ENCODE measurements at regions not wholly inside any gene's neighbourhood (a gene's known extent, or its start where the extent isn't known, plus 50 kb on each side); places are given as distances from the start of the nearest gene placed in this dataset.
"Not testable (repeated sequence)": the region's sequence is repeated elsewhere in the genome, so short reads cannot be mapped to it uniquely, and the experiment has no call there.

DNA sequence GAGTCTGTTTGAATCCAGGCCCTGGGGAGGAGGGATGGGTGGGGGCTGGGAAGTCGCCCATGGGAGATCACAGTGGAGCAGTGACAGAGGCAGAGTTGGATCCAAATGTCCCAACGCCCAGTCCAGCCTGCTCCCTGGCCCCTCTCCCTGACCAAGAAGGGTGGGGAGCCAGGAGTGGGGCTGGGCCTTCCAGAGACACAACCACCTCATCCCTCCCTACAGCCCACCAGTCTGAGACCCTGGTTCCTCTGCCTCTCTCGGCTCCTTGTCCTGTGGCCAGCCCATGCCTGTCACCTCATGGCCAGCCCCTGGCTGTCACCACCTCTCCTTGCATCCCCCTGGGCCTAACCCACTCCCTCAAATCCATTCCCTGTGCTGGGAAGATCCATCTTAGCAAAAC is 71.2 kb upstream of the PRR5 start:
- no peak for DNase-seq (ENCODE audit: low spot score)

DNA sequence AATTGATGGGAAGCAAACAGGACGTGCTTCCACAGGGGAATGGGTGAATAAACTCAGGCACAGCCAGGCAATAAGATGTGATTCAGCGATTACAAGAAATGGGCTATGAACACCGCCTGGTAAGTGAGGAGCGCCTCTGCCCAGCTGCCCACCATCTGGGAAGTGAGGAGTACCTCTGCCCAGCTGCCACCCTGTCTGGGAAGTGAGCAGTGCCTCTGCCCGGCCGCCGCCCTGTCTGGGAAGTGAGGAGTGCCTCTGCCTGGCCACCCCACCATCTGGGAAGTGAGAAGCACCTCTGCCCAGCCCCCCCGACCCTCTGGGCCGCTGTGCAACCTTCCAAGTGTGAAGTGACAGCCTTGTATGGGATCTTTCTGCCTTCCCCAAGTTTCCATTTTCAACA is 73.2 kb upstream of the PRR5 start:
- DNase-seq (ENCODE audit: low spot score), result no peak

DNA sequence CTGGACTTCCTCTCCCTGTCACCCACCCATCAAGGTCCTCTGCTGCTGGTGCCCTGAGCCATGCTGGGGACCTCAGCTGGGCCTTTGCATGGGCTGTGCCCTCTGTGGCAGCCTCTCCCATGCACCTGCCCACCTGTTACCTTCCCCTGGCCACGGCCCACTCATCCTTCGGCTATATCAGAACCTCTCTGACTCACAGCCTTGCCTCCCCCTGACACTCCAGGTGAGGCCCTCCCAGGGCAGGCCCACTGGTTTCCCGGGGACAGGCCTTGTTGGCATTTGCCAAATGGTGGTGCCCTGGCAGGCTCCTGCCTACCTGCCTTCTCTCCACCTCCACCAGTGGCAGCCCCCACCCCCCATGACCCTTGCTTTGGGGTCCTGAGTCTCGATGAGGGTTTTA is 73.7 kb upstream of the PRR5 start:
- no peak for DNase-seq (ENCODE audit: low spot score)

DNA sequence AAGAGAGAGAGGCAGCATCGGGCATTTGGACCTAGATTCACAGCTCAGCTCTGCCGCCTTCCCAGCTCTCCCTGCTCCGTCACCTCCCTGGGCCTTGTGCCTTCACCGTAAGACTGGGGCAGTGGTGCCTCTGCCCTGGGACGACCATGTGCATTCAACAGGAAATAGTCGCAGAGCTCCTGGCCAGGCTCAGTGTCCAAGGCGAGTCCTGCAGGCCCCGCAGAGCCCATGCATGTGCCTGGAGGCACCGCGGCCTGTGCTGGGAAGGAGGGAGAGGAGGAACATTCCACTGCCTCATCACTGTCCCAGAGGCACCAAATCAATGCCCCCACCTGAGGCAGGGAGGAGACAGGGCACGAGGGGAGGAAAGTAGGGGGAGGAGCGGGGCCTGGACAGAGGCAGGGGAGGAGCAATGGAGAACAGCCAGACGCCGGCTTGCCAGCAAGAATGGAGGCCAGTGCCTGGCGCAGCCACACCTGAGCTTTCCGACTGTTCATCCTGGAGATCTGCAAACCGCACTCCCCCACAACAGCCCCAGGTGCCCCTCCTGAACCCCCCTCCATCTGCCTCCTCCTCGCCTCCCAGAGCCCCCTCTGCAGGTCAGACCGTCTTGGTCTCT is 74.4 kb upstream of the PRR5 start:
- DNase-seq (ENCODE audit: low spot score), result no peak

DNA sequence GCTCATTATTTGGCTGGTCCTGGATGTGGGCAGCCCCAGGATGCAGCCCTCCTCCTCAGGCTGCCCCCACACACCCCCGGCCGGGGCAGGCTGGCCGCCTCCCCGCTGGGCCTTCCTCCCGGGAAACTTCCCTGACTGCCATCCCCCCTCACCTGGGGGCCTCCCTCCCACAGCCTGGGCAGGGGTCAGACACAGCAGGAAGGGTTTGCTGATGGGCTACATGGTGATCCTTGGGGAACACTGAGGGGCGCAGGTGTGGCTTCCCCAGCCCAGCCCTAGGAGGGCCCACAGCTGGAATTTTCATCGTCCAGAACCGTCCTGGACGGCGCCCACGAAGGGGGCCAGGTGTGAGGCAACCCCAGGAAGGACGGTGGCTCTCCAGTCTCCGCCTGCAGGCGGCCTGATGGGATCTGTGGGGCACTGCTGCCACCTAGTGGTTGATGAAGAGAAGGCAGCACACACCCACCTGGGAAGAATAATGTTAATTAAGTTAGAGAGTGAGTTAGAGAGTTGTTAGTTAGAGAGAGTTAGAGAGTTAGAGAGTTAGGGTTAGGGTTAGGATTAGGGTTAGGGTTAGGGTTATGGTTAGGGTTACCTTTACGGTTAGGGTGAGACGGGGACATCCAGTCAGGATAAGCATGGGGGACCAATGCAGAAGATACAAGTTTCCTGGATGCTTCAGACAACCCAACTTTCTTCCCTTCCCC is 75.9 kb upstream of the PRR5 start:
- DNase-seq (ENCODE audit: low spot score), result peak; percentile 80

DNA sequence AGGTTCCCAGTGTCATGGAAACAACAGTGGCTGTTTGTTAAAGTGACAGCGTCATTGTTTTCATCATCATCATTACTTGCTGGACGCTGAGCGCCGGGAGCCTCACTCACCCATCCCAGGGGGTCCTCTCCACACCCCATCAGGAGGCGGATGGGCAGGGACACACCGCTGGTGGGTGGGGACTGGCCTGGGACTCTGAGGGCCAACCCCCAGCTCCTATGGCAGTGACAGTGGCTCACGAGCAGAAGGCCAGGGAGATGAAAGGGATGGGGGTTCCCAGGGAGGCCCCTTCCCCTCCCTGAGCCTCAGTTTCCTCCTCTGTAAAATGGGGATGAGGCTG is 76.6 kb upstream of the PRR5 start:
- no peak for DNase-seq (ENCODE audit: low spot score)

DNA sequence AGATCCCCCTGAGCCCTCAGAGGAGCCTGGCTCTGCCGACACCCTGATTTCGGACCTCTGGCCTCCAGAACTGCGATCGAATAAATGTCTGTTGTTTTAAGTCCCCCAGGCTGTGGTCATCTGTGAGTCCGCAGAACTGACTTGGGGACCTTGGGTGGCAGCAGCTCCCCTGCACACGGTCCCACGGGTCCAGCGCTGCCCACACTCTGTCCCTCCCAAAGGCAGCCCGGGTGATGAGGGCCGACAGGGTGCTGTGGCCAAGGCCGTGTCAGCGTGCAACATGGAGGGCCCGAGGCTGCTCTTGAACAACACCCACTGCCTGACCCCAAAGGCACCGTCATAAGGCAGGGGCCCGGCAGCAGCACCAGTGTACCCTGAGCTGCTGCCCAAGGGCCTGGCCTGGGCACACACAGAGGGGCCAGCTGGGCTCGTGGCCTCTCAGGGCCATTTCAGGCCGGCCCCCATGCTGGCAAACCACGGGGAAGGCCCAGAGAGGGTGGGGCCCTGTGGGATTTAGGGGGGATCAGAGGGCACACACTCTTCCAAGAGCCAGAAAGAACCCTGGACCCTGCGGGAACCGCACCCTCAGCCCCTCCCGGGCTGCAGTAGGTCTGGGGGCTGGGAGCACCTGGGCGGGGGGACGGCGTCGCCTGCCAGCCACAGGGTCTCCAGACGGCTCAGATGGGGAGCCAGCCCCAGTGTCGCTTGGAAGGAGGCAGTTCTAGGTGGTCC is 77.1 kb upstream of the PRR5 start:
- DNase-seq (ENCODE audit: low spot score), result no peak

DNA sequence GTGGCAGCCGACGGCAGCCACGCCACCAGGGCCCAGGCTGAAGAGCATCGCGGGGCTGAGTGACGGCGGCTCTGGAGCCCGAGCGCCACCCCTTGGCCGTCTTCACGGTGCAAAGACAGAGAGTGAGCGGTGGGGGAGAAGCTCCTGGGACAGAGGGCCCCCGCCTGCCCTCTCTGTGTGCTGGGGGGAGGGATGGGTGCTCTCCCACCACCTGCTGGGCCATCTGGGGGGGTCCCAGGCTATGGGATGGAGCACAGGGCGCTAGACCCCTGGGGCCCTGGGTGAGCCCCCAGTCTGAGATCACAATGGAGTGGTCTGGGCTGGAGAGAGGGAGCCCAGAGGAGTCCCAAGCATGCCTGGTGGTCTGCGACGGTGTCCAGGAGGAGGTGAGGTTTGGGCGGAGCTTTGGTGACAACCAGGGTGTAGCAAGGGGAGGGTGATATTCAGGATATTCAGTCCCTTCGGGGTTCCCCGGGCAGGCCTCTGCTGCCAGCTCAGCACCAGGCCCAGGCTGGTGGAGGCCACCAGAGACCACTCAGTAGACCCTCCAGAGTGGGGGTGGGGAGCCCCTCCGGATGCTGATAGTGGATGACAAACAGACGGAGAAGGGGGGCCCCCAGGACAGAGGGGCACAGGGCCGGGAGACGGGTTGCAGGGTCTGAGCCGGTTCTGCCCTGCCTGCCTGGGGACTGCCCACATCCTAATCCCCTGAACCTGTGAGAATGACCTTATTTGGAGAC is 78.1 kb upstream of the PRR5 start:
- peak; percentile 27 for DNase-seq (ENCODE audit: low spot score)

DNA sequence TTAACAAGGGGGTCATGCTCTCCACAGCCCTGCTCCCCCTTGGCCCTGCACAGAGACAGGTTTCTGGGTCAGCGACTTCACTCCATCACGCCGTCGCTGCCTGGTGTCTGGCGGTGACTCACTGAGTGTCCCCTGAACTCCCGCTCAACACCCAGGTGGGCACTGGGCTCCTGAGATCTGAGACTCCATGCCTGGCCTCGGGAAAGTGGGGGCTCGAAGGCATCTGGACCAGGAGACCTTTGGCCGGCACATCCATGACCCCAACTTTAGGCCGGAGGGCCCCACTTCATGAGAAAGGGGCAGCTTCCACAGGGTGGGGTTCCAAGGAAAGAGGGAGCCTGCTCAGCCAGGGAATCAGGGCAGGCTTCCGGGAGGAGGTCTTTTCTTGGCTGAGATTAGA is 79.3 kb upstream of the PRR5 start:
- no peak for DNase-seq (ENCODE audit: low spot score)

DNA sequence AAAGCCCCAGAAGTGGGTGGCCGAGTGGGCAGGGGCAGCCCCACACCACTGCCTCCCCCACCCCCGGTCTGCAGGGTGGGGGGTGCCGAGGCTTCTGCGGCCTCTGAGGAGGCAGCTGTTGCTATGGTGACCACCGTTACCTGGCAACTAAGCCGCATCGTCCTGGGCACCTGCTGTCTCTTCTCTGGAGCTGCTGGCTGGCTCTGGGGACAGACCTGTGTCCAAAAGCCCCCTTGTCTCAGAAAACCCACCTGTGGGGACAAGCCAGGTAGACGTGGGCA is 79.9 kb upstream of the PRR5 start:
- DNase-seq (ENCODE audit: low spot score), result peak; percentile 53

DNA sequence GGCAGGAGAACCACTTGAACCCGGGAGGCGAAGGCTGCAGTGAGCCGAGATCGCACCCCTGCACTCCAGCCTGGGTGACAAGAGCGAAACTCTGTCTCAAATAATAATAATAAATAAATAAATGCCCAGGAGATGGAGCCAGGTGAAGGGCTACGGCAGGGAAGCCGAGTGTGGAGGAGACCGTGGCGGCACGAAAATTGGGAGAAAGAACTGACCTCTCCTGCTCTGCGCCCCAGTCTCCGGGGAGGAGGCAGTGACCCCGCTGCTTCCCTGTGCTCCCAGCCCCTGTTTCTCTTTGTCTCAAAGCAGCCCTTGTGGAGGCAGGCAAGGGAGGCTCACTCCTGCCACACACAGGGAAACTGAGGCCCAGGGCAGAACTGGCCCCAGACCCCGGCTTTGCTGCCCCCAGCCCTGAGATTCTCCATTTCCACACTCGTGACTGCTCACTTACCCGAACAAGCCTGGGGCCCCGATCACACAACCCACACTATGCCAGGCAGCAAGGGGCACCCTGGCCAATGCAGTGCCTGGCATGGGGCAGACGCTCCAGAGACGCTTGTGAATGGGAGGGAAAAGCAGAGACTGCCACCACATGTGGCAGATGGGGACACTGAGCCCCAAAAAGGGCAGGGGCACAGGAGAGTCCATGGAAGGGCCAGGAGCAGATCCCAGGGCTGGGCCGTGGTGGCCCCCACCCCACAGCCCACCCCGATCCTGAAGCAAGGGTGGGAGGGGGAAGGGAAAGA is 80.4 kb upstream of the PRR5 start:
- no peak for DNase-seq (ENCODE audit: low spot score)

DNA sequence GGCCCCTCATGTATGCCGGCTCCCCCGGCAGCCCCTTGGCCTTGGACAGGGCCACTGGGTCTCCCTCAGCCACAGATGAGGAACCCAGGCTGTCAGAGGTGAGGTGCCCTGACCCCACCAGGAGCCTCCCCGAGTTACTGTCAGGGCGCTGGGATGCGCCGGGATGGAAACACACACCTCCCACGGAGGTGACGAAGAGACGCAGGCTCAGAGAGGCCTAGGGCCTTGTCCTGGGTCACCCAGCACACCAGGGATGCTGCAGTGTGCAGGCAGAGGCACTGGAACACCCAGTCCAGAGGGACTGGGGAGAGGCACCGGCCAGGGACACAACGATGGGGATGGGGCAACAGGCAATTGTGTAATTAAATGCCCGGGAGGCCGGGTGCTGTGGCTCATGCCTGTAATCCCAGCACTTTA is 81.2 kb upstream of the PRR5 start:
- no peak for DNase-seq (ENCODE audit: low spot score)

DNA sequence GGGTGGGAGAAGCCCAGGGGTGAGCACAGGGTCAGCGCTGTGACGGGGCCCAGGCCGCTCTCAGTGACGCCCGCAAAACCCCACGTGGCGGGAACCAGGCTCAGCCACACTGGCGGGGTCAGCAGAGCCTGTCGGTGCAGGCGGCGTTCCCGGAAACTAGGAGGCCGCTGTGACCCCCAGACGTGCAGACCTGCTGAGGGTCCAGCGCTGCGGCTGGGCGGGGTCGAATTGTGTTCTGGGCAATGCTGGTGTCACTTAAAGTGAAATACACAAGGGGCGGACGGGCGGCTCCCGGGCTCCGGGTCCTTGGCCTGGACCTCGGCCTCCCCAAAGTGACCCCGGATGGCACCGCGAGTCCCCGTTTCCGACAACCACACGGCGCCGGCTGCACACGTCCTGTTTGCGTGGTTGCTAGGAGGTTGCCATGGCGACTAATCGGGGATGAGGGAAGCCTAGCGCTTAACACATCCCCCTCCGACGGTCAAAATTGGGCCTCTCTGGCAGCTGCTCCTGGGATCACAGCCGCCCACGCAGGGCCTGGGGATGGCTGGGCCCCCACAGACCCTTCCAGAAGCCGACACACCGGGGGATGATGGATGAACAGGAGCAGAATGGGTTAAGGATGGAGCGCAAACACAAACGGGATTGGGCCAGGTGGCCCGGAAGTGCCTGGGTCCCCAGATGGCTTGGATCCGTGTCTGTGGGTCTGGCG is 81.7 kb upstream of the PRR5 start:
- peak; percentile 71 for DNase-seq (ENCODE audit: low spot score)

DNA sequence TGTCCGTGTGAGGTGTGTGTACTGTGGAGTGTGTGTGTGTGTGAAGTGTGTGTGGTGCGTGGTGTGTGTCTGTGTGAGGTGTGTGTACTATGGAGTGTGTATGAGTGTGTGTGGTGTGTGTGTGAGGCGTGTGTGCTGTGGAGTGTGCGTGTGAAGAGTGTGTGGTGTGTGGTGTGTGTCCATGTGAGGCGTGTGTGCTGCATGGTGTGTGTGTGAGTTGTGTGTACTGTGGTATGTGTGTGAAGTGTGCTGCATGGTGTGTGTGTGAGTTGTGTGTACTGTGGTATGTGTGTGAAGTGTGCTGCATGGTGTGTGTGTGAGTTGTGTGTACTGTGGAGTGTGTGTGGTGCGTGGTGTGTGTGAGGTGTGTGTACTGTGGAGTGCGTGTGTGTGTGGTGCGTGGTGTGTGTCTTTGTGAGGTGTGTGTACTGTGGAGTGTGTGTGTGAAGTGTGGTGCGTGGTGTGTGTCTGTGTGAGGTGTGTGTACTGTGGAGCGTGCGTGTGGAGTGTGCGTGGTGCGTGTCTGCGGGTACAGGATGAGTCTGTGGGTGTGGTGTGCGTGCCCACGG is 82.4 kb upstream of the PRR5 start:
- DNase-seq (ENCODE audit: low spot score), result not testable (repeated sequence)

DNA sequence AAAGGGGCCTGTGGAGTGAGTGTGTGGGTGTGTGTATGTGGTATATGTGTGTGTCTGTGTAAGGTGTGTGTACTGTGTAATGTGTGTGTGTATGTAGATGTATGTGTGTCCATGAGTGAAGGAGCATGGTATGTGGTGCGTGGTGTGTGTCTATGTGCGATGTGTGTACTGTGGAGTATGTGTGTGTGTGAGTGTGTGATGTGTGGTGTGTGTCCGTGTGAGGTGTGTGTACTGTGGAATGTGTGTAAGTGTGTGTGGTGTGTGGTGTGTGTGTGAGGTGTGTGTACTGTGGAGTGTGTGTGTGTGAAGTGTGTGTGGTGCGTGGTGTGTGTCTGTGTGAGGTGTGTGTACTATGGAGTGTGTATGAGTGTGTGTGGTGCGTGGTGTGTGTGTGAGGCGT is 83.1 kb upstream of the PRR5 start:
- not testable (repeated sequence) for DNase-seq (ENCODE audit: low spot score)

DNA sequence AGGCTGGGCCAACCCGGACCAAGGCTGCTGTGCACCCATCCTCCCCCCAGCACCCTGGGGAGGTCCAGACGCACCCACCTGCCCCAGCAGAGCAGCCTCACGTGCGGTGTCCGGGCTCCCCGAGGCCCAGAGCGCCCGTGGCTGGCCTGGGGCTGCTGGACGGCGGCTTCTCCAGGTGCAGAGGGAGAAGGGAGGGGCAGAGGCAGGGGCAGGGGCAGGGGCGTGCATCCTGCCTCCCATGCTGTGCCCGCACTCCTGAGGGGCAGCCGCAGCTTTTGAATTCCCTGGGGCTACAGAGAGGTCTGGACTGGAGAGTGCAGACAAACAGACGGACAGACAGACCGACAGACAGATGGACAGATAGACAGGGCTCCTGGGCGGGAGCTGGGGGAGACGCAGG is 83.6 kb upstream of the PRR5 start:
- no peak for DNase-seq (ENCODE audit: low spot score)

DNA sequence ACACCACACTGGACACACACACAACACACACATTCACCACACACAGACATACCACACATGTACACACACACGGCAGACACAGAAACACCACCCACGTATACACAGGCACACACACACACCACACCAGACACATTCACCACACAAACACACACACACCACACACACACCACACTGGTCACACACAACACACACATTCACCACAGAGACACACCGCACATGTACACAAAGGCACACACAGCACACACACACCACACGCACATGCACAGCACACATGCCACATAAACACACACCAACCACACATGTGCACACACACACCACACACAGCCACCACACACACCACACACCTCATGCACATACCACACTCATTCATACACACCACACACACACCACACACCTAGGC is 84.2 kb upstream of the PRR5 start:
- no peak for DNase-seq (ENCODE audit: low spot score)

DNA sequence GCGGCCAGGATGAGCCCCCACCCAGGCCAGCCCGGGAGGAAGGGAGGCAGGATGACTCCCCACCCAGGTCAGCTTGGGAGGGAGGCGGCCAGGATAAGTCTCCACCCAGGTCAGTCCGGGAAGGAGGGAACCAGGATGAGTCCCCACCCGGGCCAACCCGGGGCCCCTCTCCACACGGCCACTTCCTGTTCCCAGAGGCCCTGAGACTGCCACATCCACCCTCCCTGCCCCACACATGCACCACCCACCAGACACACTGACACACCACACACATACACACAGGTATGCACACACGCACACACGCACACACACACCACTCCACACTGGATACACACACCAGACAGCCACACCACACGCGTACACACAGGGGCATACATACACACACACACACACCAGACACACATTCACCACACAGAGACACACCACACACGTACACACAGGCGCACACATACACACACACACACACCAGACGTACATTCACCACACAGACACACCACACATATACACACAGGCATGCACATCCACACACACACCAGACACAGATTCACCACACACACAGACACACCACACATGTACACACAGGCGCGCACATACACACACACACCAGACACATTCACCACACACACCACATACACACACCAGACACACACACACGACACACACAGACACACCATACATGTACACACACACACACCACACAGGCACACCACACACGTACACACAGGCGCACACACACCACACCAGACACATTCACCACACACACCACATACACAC is 84.9 kb upstream of the PRR5 start:
- no peak for DNase-seq (ENCODE audit: low spot score)

DNA sequence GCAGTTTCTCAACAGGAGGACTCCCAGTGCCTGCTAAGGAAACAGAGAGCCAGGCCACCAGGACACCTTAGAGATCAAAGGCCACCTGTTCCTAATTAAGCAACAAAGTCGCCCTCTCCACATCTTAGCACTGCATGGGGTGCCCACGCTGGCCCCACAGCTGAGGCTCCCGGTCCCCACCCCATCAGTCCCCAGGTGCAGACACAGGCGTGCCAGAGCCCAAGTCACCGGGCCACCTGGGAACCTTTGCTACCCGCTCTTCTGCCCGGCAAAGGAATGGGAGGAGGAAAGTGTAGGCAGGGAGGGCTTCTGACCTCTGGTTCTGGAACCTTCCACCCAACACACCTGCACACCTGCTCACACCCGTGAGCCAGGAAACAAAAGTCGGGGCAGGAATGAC is 85.5 kb upstream of the PRR5 start:
- no peak for DNase-seq (ENCODE audit: low spot score)

DNA sequence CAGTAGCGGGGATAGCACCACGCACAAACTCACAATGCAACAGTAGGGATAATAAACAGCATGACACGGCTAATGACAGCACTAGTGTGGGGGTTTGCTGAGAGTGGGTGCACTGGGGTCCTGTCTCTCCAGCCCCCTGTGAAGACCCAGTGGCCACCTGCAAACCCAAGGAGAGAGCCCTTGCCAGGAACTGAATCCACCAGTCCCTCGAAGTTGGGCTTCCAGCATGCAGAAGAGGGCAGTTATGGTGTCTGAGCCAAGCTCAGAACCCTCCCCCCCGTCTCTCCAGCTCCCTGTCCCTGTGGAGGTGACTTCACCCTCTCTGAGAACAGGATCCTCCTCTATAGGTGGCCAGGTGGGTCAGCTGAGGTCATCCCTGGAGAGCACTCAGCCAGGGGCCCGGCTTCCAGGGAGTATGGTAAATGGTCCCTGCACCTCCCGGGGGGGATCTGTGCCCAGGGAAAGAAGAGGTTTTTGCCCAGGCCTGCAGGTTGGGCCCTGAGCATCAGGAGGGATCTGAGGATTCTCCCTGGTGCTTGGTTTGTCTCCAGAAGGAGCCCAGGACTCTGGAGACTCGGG is 86.3 kb upstream of the PRR5 start:
- DNase-seq (ENCODE audit: low spot score), result no peak
